ENCODE measurements at regions not wholly inside any gene's neighbourhood (a gene's known extent, or its start where the extent isn't known, plus 50 kb on each side); places are given as distances from the start of the nearest gene placed in this dataset.
"Not testable (repeated sequence)": the region's sequence is repeated elsewhere in the genome, so short reads cannot be mapped to it uniquely, and the experiment has no call there.

- Histone ChIP-seq H3K9me3 (ENCODE audit: control insufficient read depth, low read depth, low read length) (no peaks in the 10 kb centered on the region), H3K36me3 (ENCODE audit: control insufficient read depth, low read depth, low read length) (no peaks in the 10 kb centered on the region), H3K27me3 (ENCODE audit: control insufficient read depth, insufficient read depth, low read length) (no peaks in the 10 kb centered on the region), H3K27ac (ENCODE audit: low read length) (no peak overlapping the region), H3K4me1 (ENCODE audit: control insufficient read depth, low read depth, low read length) (peaks cover 8% of the 10 kb centered on the region), H3K9ac (ENCODE audit: low read length) (no peak overlapping the region), H3K4me3 (ENCODE audit: low read length) (no peak overlapping the region)
Measured at GRCh38 chr15:79492065-79492464, 59.9 kb downstream of the MINAR1 start.

- peaks cover 8% of the 10 kb centered on the region for H3K4me1 ChIP-seq (ENCODE audit: control insufficient read depth, low read depth, low read length)
- H3K9me3 ChIP-seq (ENCODE audit: control insufficient read depth, low read depth, low read length): no peaks in the 10 kb centered on the region
- H3K36me3 ChIP-seq (ENCODE audit: control insufficient read depth, low read depth, low read length): no peaks in the 10 kb centered on the region
- H3K4me3 ChIP-seq (ENCODE audit: low read length): no peak overlapping the region
- H3K27me3 ChIP-seq (ENCODE audit: control insufficient read depth, insufficient read depth, low read length): no peaks in the 10 kb centered on the region
- H3K27ac ChIP-seq (ENCODE audit: low read length): no peak overlapping the region
- no peak overlapping the region for H3K9ac ChIP-seq (ENCODE audit: low read length)
Measured at GRCh38 chr15:79494384-79494909, 62.3 kb downstream of the MINAR1 start.

- Histone ChIP-seq H3K4me1 (ENCODE audit: control insufficient read depth, low read depth, low read length) (peaks cover 8% of the 10 kb centered on the region), H3K36me3 (ENCODE audit: control insufficient read depth, low read depth, low read length) (no peaks in the 10 kb centered on the region), H3K27me3 (ENCODE audit: control insufficient read depth, insufficient read depth, low read length) (no peaks in the 10 kb centered on the region), H3K9me3 (ENCODE audit: control insufficient read depth, low read depth, low read length) (no peaks in the 10 kb centered on the region), H3K9ac (ENCODE audit: low read length) (no peak overlapping the region), H3K27ac (ENCODE audit: low read length) (no peak overlapping the region), H3K4me3 (ENCODE audit: low read length) (no peak overlapping the region)
Measured at GRCh38 chr15:79494963-79495755, 63.0 kb downstream of the MINAR1 start.

DNA sequence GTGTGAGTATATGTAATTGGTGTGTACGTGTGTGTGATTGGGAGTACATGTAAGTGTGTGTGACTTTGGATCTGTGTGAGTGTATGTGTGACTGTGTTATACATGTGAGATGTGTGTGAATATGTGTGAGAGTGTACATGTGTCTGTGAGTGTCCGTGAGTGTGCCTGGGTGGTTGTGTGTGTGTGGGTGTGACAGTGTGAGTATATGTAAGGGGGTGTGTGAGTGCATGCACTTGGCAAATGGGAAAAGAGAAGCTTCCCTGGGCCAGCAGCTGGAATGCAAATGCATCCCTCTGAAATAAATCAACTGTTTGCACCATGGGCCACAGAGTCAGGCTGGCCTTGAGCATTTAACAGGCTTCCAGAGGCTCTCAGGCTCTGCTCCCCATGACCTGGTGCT is 63.6 kb downstream of the MINAR1 start:
- Histone ChIP-seq H3K4me1 (ENCODE audit: control insufficient read depth, low read depth, low read length) (peaks cover 8% of the 10 kb centered on the region), H3K9me3 (ENCODE audit: control insufficient read depth, low read depth, low read length) (no peaks in the 10 kb centered on the region), H3K9ac (ENCODE audit: low read length) (no peak overlapping the region), H3K27ac (ENCODE audit: low read length) (no peak overlapping the region), H3K4me3 (ENCODE audit: low read length) (no peak overlapping the region), H3K36me3 (ENCODE audit: control insufficient read depth, low read depth, low read length) (no peaks in the 10 kb centered on the region), H3K27me3 (ENCODE audit: control insufficient read depth, insufficient read depth, low read length) (no peaks in the 10 kb centered on the region)

DNA sequence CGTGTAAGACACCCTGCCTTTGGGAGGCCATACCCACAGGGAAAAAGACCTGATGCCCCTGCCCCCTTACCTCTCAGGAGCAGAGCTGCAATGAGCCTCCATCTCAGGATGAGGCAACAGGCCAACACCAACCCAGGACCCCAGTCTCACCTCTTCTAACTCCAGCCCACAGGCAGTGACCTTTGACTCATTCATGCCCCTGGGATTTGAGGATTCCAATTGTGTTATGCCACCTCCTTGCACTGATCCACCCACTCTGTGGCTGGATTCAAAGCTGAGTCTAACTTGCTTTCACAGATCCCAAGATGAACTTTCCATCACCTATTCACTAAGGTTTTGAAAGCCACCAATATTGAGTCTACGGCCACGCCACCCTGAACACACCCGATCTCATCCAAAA is 64.7 kb downstream of the MINAR1 start:
- H3K4me1 ChIP-seq (ENCODE audit: control insufficient read depth, low read depth, low read length): peaks cover 8% of the 10 kb centered on the region
- no peaks in the 10 kb centered on the region for H3K9me3 ChIP-seq (ENCODE audit: control insufficient read depth, low read depth, low read length)
- H3K27ac ChIP-seq (ENCODE audit: low read length): no peak overlapping the region
- no peaks in the 10 kb centered on the region for H3K36me3 ChIP-seq (ENCODE audit: control insufficient read depth, low read depth, low read length)
- H3K9ac ChIP-seq (ENCODE audit: low read length): no peak overlapping the region
- no peaks in the 10 kb centered on the region for H3K27me3 ChIP-seq (ENCODE audit: control insufficient read depth, insufficient read depth, low read length)
- no peak overlapping the region for H3K4me3 ChIP-seq (ENCODE audit: low read length)

DNA sequence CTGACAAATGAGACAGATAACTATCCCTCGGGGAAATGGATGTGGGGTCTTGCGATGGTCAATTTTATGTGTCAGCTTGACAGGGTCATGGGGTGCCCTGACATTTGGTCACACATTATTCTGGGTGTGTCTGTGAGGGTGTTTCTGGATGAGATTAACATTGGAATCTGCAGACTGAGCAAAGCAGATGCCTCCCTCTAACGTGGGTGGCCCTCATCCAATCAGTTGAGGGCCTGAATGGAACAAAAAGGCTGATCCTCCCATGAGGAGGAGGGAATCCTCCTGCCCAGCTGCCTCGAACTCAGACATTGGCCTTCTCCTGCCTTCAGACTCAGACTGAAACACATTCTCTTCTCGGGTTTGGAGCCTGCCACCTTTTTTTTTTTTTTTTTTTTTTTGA is 69.0 kb downstream of the MINAR1 start:
- H3K36me3 ChIP-seq (ENCODE audit: control insufficient read depth, low read depth, low read length): no peaks in the 10 kb centered on the region
- no peak overlapping the region for H3K4me3 ChIP-seq (ENCODE audit: low read length)
- H3K27ac ChIP-seq (ENCODE audit: low read length): no peak overlapping the region
- no peak overlapping the region for H3K9ac ChIP-seq (ENCODE audit: low read length)
- H3K9me3 ChIP-seq (ENCODE audit: control insufficient read depth, low read depth, low read length): no peaks in the 10 kb centered on the region
- no peaks in the 10 kb centered on the region for H3K27me3 ChIP-seq (ENCODE audit: control insufficient read depth, insufficient read depth, low read length)
- H3K4me1 ChIP-seq (ENCODE audit: control insufficient read depth, low read depth, low read length): no peaks in the 10 kb centered on the region

DNA sequence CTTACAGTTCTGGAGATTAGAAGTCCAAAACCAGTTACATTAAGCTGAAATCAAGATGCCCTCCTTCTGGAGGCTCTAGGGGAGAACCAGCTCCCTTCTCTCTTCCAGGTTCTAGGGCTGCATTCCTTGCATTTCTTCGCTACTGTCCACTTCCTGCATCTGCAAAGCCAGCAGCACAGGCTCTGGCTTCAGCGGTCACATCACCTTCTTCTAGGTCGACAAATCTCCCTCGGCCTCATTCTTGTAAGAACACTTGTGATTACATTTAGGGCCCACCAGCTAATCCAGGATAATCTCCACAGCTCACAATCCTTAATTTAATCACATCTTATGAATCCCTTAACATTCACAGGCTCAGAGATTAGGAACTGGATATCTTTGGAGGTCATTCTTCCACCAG is 73.8 kb downstream of the MINAR1 start:
- no peaks in the 10 kb centered on the region for H3K27me3 ChIP-seq (ENCODE audit: control insufficient read depth, insufficient read depth, low read length)
- H3K4me1 ChIP-seq (ENCODE audit: control insufficient read depth, low read depth, low read length): no peaks in the 10 kb centered on the region
- no peaks in the 10 kb centered on the region for H3K9me3 ChIP-seq (ENCODE audit: control insufficient read depth, low read depth, low read length)
- H3K4me3 ChIP-seq (ENCODE audit: low read length): no peak overlapping the region
- no peak overlapping the region for H3K27ac ChIP-seq (ENCODE audit: low read length)
- no peak overlapping the region for H3K9ac ChIP-seq (ENCODE audit: low read length)
- H3K36me3 ChIP-seq (ENCODE audit: control insufficient read depth, low read depth, low read length): no peaks in the 10 kb centered on the region

GRCh38 chr15:79512844-79513243 is 80.7 kb downstream of the MINAR1 start:
- H3K27ac ChIP-seq (ENCODE audit: low read length); H3K9me3 ChIP-seq (ENCODE audit: control insufficient read depth, low read depth, low read length); H3K9ac ChIP-seq (ENCODE audit: low read length); H3K4me3 ChIP-seq (ENCODE audit: low read length); H3K4me1 ChIP-seq (ENCODE audit: control insufficient read depth, low read depth, low read length); H3K27me3 ChIP-seq (ENCODE audit: control insufficient read depth, insufficient read depth, low read length); H3K36me3 ChIP-seq (ENCODE audit: control insufficient read depth, low read depth, low read length): not testable (repeated sequence)

DNA sequence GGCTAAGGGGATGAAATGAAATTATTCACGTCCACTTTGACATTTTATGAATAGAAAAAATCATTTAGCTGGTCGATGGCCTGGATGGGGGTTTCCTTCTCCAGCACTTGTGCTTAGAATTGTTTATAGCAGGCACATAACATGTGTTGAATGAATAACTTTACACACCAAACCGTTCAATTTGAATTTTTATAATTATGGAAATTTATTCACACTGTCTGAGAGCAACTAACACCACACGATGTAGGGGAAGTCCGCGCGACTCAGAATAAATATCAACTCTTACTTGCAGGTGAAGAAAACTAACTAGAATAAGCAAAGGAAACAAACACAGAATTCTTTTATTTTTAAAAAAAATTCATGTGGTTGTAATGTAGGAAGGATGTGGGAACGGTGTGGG is 81.3 kb downstream of the MINAR1 start:
- Histone ChIP-seq H3K9me3 (ENCODE audit: control insufficient read depth, low read depth, low read length) (no peaks in the 10 kb centered on the region), H3K9ac (ENCODE audit: low read length) (no peak overlapping the region), H3K4me1 (ENCODE audit: control insufficient read depth, low read depth, low read length) (no peaks in the 10 kb centered on the region), H3K36me3 (ENCODE audit: control insufficient read depth, low read depth, low read length) (no peaks in the 10 kb centered on the region), H3K27me3 (ENCODE audit: control insufficient read depth, insufficient read depth, low read length) (no peaks in the 10 kb centered on the region), H3K4me3 (ENCODE audit: low read length) (no peak overlapping the region), H3K27ac (ENCODE audit: low read length) (no peak overlapping the region)

- Histone ChIP-seq H3K4me1 (ENCODE audit: control insufficient read depth, low read depth, low read length) (no peaks in the 10 kb centered on the region), H3K4me3 (ENCODE audit: low read length) (no peak overlapping the region), H3K27me3 (ENCODE audit: control insufficient read depth, insufficient read depth, low read length) (no peaks in the 10 kb centered on the region), H3K9ac (ENCODE audit: low read length) (no peak overlapping the region), H3K9me3 (ENCODE audit: control insufficient read depth, low read depth, low read length) (no peaks in the 10 kb centered on the region), H3K27ac (ENCODE audit: low read length) (no peak overlapping the region), H3K36me3 (ENCODE audit: control insufficient read depth, low read depth, low read length) (no peaks in the 10 kb centered on the region)
Measured at GRCh38 chr15:79513940-79514339, 81.8 kb downstream of the MINAR1 start.

- Histone ChIP-seq H3K27ac (ENCODE audit: low read length) (no peak overlapping the region), H3K9me3 (ENCODE audit: control insufficient read depth, low read depth, low read length) (no peaks in the 10 kb centered on the region), H3K9ac (ENCODE audit: low read length) (no peak overlapping the region), H3K4me3 (ENCODE audit: low read length) (no peak overlapping the region), H3K4me1 (ENCODE audit: control insufficient read depth, low read depth, low read length) (no peaks in the 10 kb centered on the region), H3K36me3 (ENCODE audit: control insufficient read depth, low read depth, low read length) (no peaks in the 10 kb centered on the region), H3K27me3 (ENCODE audit: control insufficient read depth, insufficient read depth, low read length) (no peaks in the 10 kb centered on the region)
Measured at GRCh38 chr15:79515300-79516027, 83.3 kb downstream of the MINAR1 start.

DNA sequence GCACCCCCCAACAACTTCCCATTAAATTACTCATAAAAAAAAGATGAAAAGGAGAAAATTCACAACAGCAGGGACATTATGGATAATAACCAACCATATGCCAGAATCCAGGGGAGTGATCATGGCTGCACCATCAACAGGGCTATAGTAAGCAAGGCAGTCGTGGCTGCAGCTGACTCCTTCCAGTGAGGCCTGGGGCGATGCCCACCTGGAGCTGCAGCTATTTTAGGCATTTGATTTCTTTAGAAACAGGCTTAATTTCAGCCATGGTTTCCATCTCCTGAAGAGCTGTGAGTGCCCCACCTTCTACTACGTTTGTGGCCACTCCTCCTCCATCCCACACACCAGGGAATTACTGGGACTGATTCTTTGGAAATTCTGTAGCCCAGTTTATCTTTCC is 84.0 kb downstream of the MINAR1 start:
- no peaks in the 10 kb centered on the region for H3K4me1 ChIP-seq (ENCODE audit: control insufficient read depth, low read depth, low read length)
- H3K9ac ChIP-seq (ENCODE audit: low read length): no peak overlapping the region
- H3K36me3 ChIP-seq (ENCODE audit: control insufficient read depth, low read depth, low read length): no peaks in the 10 kb centered on the region
- H3K27me3 ChIP-seq (ENCODE audit: control insufficient read depth, insufficient read depth, low read length): no peaks in the 10 kb centered on the region
- no peak overlapping the region for H3K4me3 ChIP-seq (ENCODE audit: low read length)
- no peaks in the 10 kb centered on the region for H3K9me3 ChIP-seq (ENCODE audit: control insufficient read depth, low read depth, low read length)
- H3K27ac ChIP-seq (ENCODE audit: low read length): no peak overlapping the region

All from iPS-18a (cell line).